ENCODE measurements at regions not wholly inside any gene's neighbourhood (a gene's known extent, or its start where the extent isn't known, plus 50 kb on each side); places are given as distances from the start of the nearest gene placed in this dataset.

- TF ChIP-seq ZNF280D (tag by site-specific recombination; IDR thresholded peaks at IDR 0.05) (no peak), ZNF776 (tag by site-specific recombination; IDR thresholded peaks at IDR 0.05; ENCODE audit: borderline replicate concordance) (no peak), ZFP69B (tag by site-specific recombination; IDR thresholded peaks at IDR 0.05) (no peak), ZNF248 (tag by site-specific recombination; IDR thresholded peaks at IDR 0.05) (no peak), ZNF266 (tag by site-specific recombination; IDR thresholded peaks at IDR 0.05; ENCODE audit: low read depth) (no peak), KLF8 (tag by site-specific recombination; IDR thresholded peaks at IDR 0.05) (no peak), ZNF558 (tag by site-specific recombination; IDR thresholded peaks at IDR 0.05) (no peak), ZNF843 (tag by site-specific recombination; IDR thresholded peaks at IDR 0.05) (no peak), ZNF837 (tag by site-specific recombination; IDR thresholded peaks at IDR 0.05) (no peak), ZNF768 (tag by site-specific recombination; IDR thresholded peaks at IDR 0.05) (no peak)
- TF ChIP-seq, protein P1, sequence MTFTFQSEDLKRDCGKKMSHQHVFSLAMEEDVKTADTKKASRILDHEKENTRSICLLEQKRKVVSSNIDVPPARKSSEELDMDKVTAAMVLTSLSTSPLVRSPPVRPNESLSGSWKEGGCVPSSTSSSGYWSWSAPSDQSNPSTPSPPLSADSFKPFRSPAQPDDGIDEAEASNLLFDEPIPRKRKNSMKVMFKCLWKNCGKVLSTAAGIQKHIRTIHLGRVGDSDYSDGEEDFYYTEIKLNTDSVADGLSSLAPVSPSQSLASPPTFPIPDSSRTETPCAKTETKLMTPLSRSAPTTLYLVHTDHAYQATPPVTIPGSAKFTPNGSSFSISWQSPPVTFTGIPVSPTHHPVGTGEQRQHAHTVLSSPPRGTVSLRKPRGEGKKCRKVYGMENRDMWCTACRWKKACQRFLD (tag by site-specific recombination; IDR thresholded peaks at IDR 0.05), result no peak
Observed at GRCh38 chr3:193795062-193795690, 202.2 kb downstream of the OPA1 start (continued).

- ChIA-PET CTCF (no interaction called here), POLR2A (no interaction called here)
- Histone ChIP-seq H3K27ac (ENCODE audit: extremely low read depth, low read depth, low read length) (no peak overlapping the region), H3K4me3 (ENCODE audit: low read depth, low read length) (no peak overlapping the region), H3K36me3 (ENCODE audit: control insufficient read depth in 2 of 2, insufficient read depth in 1 of 2, low read length in 2 of 2) (no peaks in the 10 kb centered on the region), H3K9me3 (ENCODE audit: control insufficient read depth, insufficient read depth, low read depth, low read length) (no peaks in the 10 kb centered on the region), H3K4me1 (ENCODE audit: control insufficient read depth, insufficient read depth, low read length) (no peaks in the 10 kb centered on the region)
- TF ChIP-seq ZSCAN4 (tag by site-specific recombination; IDR thresholded peaks at IDR 0.05), result no peak
- TF ChIP-seq ZBTB21 (tag by site-specific recombination; IDR thresholded peaks at IDR 0.05), result no peak
- no peak for TF ChIP-seq ZNF311 (tag by site-specific recombination; IDR thresholded peaks at IDR 0.05; ENCODE audit: borderline replicate concordance)
- TF ChIP-seq HOXD13 (CRISPR knock-in tag; IDR thresholded peaks at IDR 0.05; ENCODE audit: borderline replicate concordance), result no peak
- TF ChIP-seq MZF1 (tag by site-specific recombination; IDR thresholded peaks at IDR 0.05; ENCODE audit: borderline replicate concordance), result no peak
- TF ChIP-seq FEZF1 (tag by site-specific recombination; IDR thresholded peaks at IDR 0.05), result no peak
- no peak for TF ChIP-seq ZNF19 (tag by site-specific recombination; IDR thresholded peaks at IDR 0.05; ENCODE audit: low read depth)
- TF ChIP-seq IKZF3 (tag by site-specific recombination; IDR thresholded peaks at IDR 0.05), result no peak
- no peak for TF ChIP-seq ZNF112 (tag by site-specific recombination; IDR thresholded peaks at IDR 0.05)
- TF ChIP-seq ZNF37A (tag by site-specific recombination; IDR thresholded peaks at IDR 0.05), result no peak
- TF ChIP-seq ZBTB17 (tag by site-specific recombination; IDR thresholded peaks at IDR 0.05), result no peak
- TF ChIP-seq ZNF837 (tag by site-specific recombination; IDR thresholded peaks at IDR 0.05), result no peak
Observed at GRCh38 chr3:193796089-193796488, 203.1 kb downstream of the OPA1 start.

Data from HEK293 (cell line).